ENCODE measurements at regions not wholly inside any gene's neighbourhood (a gene's known extent, or its start where the extent isn't known, plus 50 kb on each side); places are given as distances from the start of the nearest gene placed in this dataset.

- no peak for TF ChIP-seq CTCF (IDR thresholded peaks at IDR 0.05; ENCODE audit: low read depth, low read length, missing input control)
- TF ChIP-seq ATF3 (IDR thresholded peaks at IDR 0.05) = no peak
- no peak for TF ChIP-seq FOXA2 (IDR thresholded peaks at IDR 0.05)
- no peak for TF ChIP-seq JUND (IDR thresholded peaks at IDR 0.05)
- no peak for TF ChIP-seq HNF4G (IDR thresholded peaks at IDR 0.05)
- TF ChIP-seq EGR1 (IDR thresholded peaks at IDR 0.05; ENCODE audit: low read depth in 2 of 2) = no peak
- no peak for TF ChIP-seq MAX (IDR thresholded peaks at IDR 0.05)
- TF ChIP-seq YY1 (IDR thresholded peaks at IDR 0.05) = no peak
- TF ChIP-seq, protein P1, sequence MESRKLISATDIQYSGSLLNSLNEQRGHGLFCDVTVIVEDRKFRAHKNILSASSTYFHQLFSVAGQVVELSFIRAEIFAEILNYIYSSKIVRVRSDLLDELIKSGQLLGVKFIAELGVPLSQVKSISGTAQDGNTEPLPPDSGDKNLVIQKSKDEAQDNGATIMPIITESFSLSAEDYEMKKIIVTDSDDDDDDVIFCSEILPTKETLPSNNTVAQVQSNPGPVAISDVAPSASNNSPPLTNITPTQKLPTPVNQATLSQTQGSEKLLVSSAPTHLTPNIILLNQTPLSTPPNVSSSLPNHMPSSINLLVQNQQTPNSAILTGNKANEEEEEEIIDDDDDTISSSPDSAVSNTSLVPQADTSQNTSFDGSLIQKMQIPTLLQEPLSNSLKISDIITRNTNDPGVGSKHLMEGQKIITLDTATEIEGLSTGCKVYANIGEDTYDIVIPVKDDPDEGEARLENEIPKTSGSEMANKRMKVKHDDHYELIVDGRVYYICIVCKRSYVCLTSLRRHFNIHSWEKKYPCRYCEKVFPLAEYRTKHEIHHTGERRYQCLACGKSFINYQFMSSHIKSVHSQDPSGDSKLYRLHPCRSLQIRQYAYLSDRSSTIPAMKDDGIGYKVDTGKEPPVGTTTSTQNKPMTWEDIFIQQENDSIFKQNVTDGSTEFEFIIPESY (IDR thresholded peaks at IDR 0.05) = no peak
These were observed 114.2 kb upstream of the FAM180A start for GRCh38 chr7:135862586-135863340.
